NB4 (cell line): ENCODE measurements at regions not wholly inside any gene's neighbourhood (a gene's known extent, or its start where the extent isn't known, plus 50 kb on each side); places are given as distances from the start of the nearest gene placed in this dataset.

Source experiments
- MYC ChIP-seq: IDR thresholded peaks from 2 replicates; pipeline ENCODE4 v1.6.1; 2011; ENCODE audit warnings: low read depth, low read length
- TF ChIP-seq, protein P1 (sequence below): IDR thresholded peaks from one replicate; pipeline ENCODE4 v1.5.1; 2012; ENCODE audit warnings: low read depth, low read length

DNA sequence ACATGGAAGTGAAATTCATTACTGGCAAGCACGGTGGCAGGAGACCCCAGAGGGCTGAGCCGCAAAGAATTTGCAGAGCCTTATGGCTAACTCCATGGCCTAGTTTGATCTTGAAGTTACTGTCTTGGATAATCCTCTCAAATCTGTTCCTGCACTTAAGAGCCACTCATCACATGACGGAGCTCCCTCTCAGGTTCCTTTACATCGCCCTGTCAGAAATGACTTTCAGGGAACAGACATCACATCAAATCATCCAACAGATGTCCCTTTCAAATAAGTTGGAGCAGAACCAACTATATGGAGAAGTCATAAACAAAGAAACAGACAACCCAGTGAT lies 328.8 kb upstream of the THBS1 start:
- TF ChIP-seq, protein P1, sequence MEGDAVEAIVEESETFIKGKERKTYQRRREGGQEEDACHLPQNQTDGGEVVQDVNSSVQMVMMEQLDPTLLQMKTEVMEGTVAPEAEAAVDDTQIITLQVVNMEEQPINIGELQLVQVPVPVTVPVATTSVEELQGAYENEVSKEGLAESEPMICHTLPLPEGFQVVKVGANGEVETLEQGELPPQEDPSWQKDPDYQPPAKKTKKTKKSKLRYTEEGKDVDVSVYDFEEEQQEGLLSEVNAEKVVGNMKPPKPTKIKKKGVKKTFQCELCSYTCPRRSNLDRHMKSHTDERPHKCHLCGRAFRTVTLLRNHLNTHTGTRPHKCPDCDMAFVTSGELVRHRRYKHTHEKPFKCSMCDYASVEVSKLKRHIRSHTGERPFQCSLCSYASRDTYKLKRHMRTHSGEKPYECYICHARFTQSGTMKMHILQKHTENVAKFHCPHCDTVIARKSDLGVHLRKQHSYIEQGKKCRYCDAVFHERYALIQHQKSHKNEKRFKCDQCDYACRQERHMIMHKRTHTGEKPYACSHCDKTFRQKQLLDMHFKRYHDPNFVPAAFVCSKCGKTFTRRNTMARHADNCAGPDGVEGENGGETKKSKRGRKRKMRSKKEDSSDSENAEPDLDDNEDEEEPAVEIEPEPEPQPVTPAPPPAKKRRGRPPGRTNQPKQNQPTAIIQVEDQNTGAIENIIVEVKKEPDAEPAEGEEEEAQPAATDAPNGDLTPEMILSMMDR = no peak
- TF ChIP-seq MYC = no peak
